Endothelial cell of umbilical vein (primary cell): ENCODE measurements at regions not wholly inside any gene's neighbourhood (a gene's known extent, or its start where the extent isn't known, plus 50 kb on each side); places are given as distances from the start of the nearest gene placed in this dataset.

Source experiments
- EZH2 ChIP-seq: IDR thresholded peaks from 2 replicates; pipeline ENCODE4 v1.6.1; 2012; ENCODE audit warnings: borderline replicate concordance, low read depth, mild to moderate bottlenecking, moderate library complexity, low read length, inconsistent platforms; ENCODE audit not compliant: severe bottlenecking
- FOS ChIP-seq: IDR thresholded peaks from 2 replicates; pipeline ENCODE4 v1.6.1; 2011; ENCODE audit warnings: mild to moderate bottlenecking, low read length, moderate library complexity, borderline replicate concordance; ENCODE audit not compliant: insufficient read depth
- JUN ChIP-seq: IDR thresholded peaks from 2 replicates; pipeline ENCODE4 v1.6.1; 2011; ENCODE audit warnings: borderline replicate concordance, low read depth; ENCODE audit not compliant: insufficient read length, insufficient read depth
- MAX ChIP-seq: IDR thresholded peaks from 2 replicates; pipeline ENCODE4 v1.6.1; 2011; ENCODE audit not compliant: insufficient read depth, insufficient read length
- MYC ChIP-seq: IDR thresholded peaks from one replicate; pipeline ENCODE4 v1.6.1; 2011; ENCODE audit warnings: mild to moderate bottlenecking, low read depth, low read length
- POLR2A ChIP-seq: IDR thresholded peaks from 2 replicates; pipeline ENCODE4 v1.6.1; 2012; ENCODE audit warnings: low read depth, mild to moderate bottlenecking, control low read depth, low read length
- POLR2AphosphoS5 ChIP-seq: IDR thresholded peaks from 2 replicates; pipeline ENCODE4 v1.6.1; 2012; ENCODE audit warnings: low read depth, mild to moderate bottlenecking, control low read depth, low read length, moderate library complexity; ENCODE audit not compliant: insufficient read depth
- TF ChIP-seq, protein P1 (sequence below), 2 donors: IDR thresholded peaks; 1 replicate in 1 of 2; 2 replicates in 1 of 2; pipeline ENCODE4 v1.5.1; 2011; ENCODE audit warnings: low read length in 2 of 2, mild to moderate bottlenecking in 2 of 2, moderate library complexity in 2 of 2, control low read depth in 1 of 2, inconsistent platforms in 1 of 2, low read depth in 1 of 2; ENCODE audit not compliant: insufficient read depth in 1 of 2; ENCODE audit errors: extremely low read depth in 1 of 2

DNA sequence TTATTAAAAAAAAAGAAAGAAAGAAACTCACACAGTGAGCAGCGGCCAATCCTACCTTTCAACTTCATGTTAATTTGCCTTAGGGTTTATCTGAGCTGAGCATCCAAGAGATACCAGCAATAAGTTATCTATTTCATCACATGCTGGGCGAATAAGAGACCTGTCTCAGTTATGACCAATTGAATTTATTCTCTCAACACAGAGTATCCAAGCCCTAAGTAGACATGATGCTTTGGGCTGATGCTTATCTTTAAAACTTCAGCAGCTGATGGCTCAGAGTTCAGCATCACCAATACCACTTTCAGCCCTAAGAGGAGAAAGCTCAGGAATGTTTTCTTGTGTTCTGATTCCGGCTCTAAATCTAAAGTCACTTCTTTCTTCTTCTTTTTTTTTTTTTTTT is 489.0 kb upstream of the ZFHX3 start:
- TF ChIP-seq, protein P1, sequence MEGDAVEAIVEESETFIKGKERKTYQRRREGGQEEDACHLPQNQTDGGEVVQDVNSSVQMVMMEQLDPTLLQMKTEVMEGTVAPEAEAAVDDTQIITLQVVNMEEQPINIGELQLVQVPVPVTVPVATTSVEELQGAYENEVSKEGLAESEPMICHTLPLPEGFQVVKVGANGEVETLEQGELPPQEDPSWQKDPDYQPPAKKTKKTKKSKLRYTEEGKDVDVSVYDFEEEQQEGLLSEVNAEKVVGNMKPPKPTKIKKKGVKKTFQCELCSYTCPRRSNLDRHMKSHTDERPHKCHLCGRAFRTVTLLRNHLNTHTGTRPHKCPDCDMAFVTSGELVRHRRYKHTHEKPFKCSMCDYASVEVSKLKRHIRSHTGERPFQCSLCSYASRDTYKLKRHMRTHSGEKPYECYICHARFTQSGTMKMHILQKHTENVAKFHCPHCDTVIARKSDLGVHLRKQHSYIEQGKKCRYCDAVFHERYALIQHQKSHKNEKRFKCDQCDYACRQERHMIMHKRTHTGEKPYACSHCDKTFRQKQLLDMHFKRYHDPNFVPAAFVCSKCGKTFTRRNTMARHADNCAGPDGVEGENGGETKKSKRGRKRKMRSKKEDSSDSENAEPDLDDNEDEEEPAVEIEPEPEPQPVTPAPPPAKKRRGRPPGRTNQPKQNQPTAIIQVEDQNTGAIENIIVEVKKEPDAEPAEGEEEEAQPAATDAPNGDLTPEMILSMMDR (IDR thresholded peaks at IDR 0.05; ENCODE audit: extremely low read depth in 1 of 2, insufficient read depth in 1 of 2, low read depth in 1 of 2, low read length in 2 of 2), result no peak
- no peak for TF ChIP-seq EZH2
- no peak for TF ChIP-seq MAX
- TF ChIP-seq JUN, result no peak
- no peak for TF ChIP-seq POLR2AphosphoS5
- TF ChIP-seq POLR2A, result no peak
- TF ChIP-seq MYC, result no peak
- no peak for TF ChIP-seq FOS
